LNCAP (cell line): ENCODE measurements at regions not wholly inside any gene's neighbourhood (a gene's known extent, or its start where the extent isn't known, plus 50 kb on each side); places are given as distances from the start of the nearest gene placed in this dataset.

Experiments used
- CTCF ChIP-seq: fragments of 450-650 bp; IDR thresholded peaks from 2 replicates; pipeline ENCODE4 v1.5.1; 2017; ENCODE audit warnings: mild to moderate bottlenecking

GRCh38 chr1:238964631-238965030, 421.7 kb upstream of the CHRM3 start:
- no peak for TF ChIP-seq CTCF

- no peak for TF ChIP-seq CTCF
These were observed 423.4 kb upstream of the CHRM3 start for GRCh38 chr1:238962941-238963340.

GRCh38 chr1:238961790-238962189, 424.6 kb upstream of the CHRM3 start:
- no peak for TF ChIP-seq CTCF

GRCh38 chr1:238960071-238960470, 426.3 kb upstream of the CHRM3 start:
- TF ChIP-seq CTCF: no peak

GRCh38 chr1:238955934-238956333, 430.4 kb upstream of the CHRM3 start:
- TF ChIP-seq CTCF: no peak

GRCh38 chr1:238954865-238955264, 431.5 kb upstream of the CHRM3 start:
- TF ChIP-seq CTCF: no peak

GRCh38 chr1:238953448-238954010, 432.8 kb upstream of the CHRM3 start:
- TF ChIP-seq CTCF: peak; percentile 28; the same call in 1 of the 2 replicates

- peak; percentile 68 for TF ChIP-seq CTCF
These were observed 434.6 kb upstream of the CHRM3 start for GRCh38 chr1:238951809-238952208.
